Right lobe of liver (tissue), 4 donors: ENCODE measurements at regions not wholly inside any gene's neighbourhood (a gene's known extent, or its start where the extent isn't known, plus 50 kb on each side); places are given as distances from the start of the nearest gene placed in this dataset.
"Not testable (repeated sequence)": the region's sequence is repeated elsewhere in the genome, so short reads cannot be mapped to it uniquely, and the experiment has no call there.

ENCODE experiments used
- POLR2A ChIP-seq: fragments of 450-650 bp; IDR thresholded peaks from one replicate; pipeline ENCODE4 v1.6.1; 2017; ENCODE audit warnings: antibody characterized with exemption, mild to moderate bottlenecking
- TF ChIP-seq, protein P1 (sequence below), 4 donors: fragments of 200-600 bp in 3 of 4; fragments of 450-650 bp in 1 of 4; IDR thresholded peaks; one replicate each; pipeline versions ENCODE4 v1.5.1 to v1.8.0; 2016 to 2022; ENCODE audit warnings: antibody characterized with exemption in 4 of 4, mild to moderate bottlenecking in 2 of 4
- donor health status: DM: no; HTN: no; CAD: no.
- donor health status: DM: no; HTN: no; CAD: no.
- donor health status: DM: no; HTN: yes; CAD: no.

DNA sequence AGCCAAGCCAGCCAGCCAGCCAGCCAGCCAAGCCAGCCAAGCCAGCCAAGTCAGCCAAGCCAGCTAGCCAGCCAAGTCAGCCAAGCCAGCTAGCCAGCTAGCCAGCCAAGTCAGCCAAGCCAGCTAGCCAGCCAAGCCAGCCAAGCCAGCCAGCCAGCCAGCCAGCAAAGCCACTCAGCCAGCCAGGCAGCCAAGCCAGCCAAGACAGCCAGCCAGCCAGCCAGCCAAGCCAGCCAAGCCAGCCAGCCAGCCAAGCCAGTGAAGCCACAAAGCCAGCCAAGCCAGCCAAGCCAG lies 1605.0 kb downstream of the RPIA start:
- TF ChIP-seq, protein P1, sequence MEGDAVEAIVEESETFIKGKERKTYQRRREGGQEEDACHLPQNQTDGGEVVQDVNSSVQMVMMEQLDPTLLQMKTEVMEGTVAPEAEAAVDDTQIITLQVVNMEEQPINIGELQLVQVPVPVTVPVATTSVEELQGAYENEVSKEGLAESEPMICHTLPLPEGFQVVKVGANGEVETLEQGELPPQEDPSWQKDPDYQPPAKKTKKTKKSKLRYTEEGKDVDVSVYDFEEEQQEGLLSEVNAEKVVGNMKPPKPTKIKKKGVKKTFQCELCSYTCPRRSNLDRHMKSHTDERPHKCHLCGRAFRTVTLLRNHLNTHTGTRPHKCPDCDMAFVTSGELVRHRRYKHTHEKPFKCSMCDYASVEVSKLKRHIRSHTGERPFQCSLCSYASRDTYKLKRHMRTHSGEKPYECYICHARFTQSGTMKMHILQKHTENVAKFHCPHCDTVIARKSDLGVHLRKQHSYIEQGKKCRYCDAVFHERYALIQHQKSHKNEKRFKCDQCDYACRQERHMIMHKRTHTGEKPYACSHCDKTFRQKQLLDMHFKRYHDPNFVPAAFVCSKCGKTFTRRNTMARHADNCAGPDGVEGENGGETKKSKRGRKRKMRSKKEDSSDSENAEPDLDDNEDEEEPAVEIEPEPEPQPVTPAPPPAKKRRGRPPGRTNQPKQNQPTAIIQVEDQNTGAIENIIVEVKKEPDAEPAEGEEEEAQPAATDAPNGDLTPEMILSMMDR (IDR thresholded peaks at IDR 0.05), result not testable (repeated sequence)
- TF ChIP-seq POLR2A, result not testable (repeated sequence)
